Retinal pigment epithelial cell (primary cell): ENCODE measurements at regions not wholly inside any gene's neighbourhood (a gene's known extent, or its start where the extent isn't known, plus 50 kb on each side); places are given as distances from the start of the nearest gene placed in this dataset.

Source experiments
- DNase-seq: peaks from one replicate; pipeline ENCODE4 v3.0.0-alpha.2; 2010; ENCODE audit warnings: low read depth
- H3K4me3 ChIP-seq: 2 replicates; pipeline ENCODE4 v1.5.1; 2011; ENCODE audit warnings: mild to moderate bottlenecking, low read length, control low read depth, moderate library complexity
- TF ChIP-seq, protein P1 (sequence below): conservative IDR thresholded peaks from 2 replicates; pipeline ENCODE4 v1.5.1; 2011; ENCODE audit warnings: low read depth, low read length, control low read depth, inconsistent platforms

GRCh38 chr18:71865888-71866287 lies 678.3 kb downstream of the CBLN2 start:
- H3K4me3 ChIP-seq: no peak overlapping the region
- TF ChIP-seq, protein P1, sequence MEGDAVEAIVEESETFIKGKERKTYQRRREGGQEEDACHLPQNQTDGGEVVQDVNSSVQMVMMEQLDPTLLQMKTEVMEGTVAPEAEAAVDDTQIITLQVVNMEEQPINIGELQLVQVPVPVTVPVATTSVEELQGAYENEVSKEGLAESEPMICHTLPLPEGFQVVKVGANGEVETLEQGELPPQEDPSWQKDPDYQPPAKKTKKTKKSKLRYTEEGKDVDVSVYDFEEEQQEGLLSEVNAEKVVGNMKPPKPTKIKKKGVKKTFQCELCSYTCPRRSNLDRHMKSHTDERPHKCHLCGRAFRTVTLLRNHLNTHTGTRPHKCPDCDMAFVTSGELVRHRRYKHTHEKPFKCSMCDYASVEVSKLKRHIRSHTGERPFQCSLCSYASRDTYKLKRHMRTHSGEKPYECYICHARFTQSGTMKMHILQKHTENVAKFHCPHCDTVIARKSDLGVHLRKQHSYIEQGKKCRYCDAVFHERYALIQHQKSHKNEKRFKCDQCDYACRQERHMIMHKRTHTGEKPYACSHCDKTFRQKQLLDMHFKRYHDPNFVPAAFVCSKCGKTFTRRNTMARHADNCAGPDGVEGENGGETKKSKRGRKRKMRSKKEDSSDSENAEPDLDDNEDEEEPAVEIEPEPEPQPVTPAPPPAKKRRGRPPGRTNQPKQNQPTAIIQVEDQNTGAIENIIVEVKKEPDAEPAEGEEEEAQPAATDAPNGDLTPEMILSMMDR: no peak
- DNase-seq: no peak

DNA sequence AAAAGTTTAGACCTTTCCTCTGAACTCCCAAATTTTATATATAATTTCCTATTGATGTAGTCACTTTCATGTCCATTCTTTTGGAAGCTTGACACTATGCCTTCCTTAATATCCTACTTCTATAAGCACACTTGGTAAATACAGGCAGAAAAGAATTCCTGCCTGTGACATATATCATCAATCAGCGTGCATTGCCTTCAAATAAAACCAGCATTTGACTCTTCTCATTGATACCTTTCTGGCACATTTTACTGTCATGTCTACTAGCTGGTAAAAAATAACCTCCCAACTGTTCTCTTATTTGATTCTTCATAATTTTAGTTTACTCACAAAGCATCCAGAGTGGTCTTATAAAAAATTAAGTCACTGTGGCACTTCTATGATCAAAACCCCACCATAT lies 693.5 kb downstream of the CBLN2 start:
- DNase-seq: no peak
- H3K4me3 ChIP-seq: no peak overlapping the region
- TF ChIP-seq, protein P1: no peak

GRCh38 chr18:71849407-71849806 lies 694.7 kb downstream of the CBLN2 start:
- no peak overlapping the region for H3K4me3 ChIP-seq
- no peak for DNase-seq
- TF ChIP-seq, protein P1: peak; percentile 11

- no peak overlapping the region for H3K4me3 ChIP-seq
- no peak for DNase-seq
- TF ChIP-seq, protein P1: no peak
Observed at GRCh38 chr18:71846716-71847115, 697.4 kb downstream of the CBLN2 start.

- no peak overlapping the region for H3K4me3 ChIP-seq
- TF ChIP-seq, protein P1: no peak
- no peak for DNase-seq
Observed at GRCh38 chr18:71844814-71845213, 699.3 kb downstream of the CBLN2 start.

DNA sequence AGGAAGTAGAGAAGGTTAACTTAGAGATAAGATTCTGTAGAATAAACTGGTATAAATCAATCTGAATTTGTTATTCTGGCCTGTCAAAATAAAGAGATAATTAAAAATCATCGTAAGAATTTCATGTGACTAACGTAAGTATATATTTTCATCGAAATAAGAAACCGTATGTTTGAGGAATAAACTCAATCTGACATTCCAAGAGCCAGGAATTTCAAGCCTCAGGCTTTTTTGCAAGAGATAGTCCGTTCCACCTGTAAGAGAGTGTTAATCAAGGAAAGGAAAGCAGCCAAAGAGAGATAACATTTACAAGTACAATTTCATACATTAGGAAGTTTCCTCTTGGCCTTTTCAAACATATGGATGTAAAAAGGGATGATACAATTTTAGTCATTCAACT lies 701.5 kb downstream of the CBLN2 start:
- no peak for DNase-seq
- H3K4me3 ChIP-seq: no peak overlapping the region
- TF ChIP-seq, protein P1: no peak

DNA sequence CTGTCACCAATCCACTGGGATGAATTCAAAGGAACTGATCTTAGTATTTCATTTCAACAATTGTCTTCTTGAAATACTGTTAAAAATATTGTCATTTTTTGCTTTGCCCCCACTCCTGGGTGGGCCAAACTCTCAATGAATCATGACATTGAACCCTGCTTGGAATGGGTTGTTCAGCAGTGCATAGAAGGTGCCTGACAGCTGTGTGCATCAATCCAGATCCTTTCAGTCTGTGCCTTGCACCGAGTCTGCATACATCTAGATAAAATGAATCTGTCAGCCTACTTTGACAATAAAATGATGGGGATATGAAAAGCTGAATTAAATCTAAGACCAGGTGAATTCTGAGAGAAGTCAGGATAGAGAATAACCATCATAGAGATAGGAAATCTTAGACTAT lies 706.6 kb downstream of the CBLN2 start:
- TF ChIP-seq, protein P1: no peak
- H3K4me3 ChIP-seq: no peak overlapping the region
- DNase-seq: no peak
